GM19455 (cell line): ENCODE measurements at regions not wholly inside any gene's neighbourhood (a gene's known extent, or its start where the extent isn't known, plus 50 kb on each side); places are given as distances from the start of the nearest gene placed in this dataset.
"Not testable (repeated sequence)": the region's sequence is repeated elsewhere in the genome, so short reads cannot be mapped to it uniquely, and the experiment has no call there.

Experiments used
- ATAC-seq: cut with Tn5 transposase; IDR thresholded peaks from one replicate; pipeline ENCODE4 v1.9.1; 2021; ENCODE audit not compliant: unreplicated experiment

- no peak for ATAC-seq
Measured at GRCh38 chr11:42812960-42813359, 498.8 kb upstream of the API5 start.

GRCh38 chr11:42816471-42816870, 495.3 kb upstream of the API5 start:
- no peak for ATAC-seq

- no peak for ATAC-seq
Measured at GRCh38 chr11:42819126-42819525, 492.7 kb upstream of the API5 start.

- not testable (repeated sequence) for ATAC-seq
Measured at GRCh38 chr11:42822188-42822587, 489.6 kb upstream of the API5 start.

GRCh38 chr11:42823546-42823945, 488.2 kb upstream of the API5 start:
- no peak for ATAC-seq

- ATAC-seq = no peak
Measured at GRCh38 chr11:42824067-42824466, 487.7 kb upstream of the API5 start.

GRCh38 chr11:42825598-42825997, 486.2 kb upstream of the API5 start:
- ATAC-seq = no peak

GRCh38 chr11:42827845-42828244, 484.0 kb upstream of the API5 start:
- no peak for ATAC-seq

- no peak for ATAC-seq
Measured at GRCh38 chr11:42837994-42838393, 473.8 kb upstream of the API5 start.

GRCh38 chr11:42840176-42840829, 471.5 kb upstream of the API5 start:
- no peak for ATAC-seq

GRCh38 chr11:42840860-42841259, 470.9 kb upstream of the API5 start:
- ATAC-seq = no peak

- ATAC-seq = no peak
Measured at GRCh38 chr11:42841556-42841955, 470.2 kb upstream of the API5 start.

- ATAC-seq = no peak
Measured at GRCh38 chr11:42849362-42849761, 462.4 kb upstream of the API5 start.

GRCh38 chr11:42857344-42857743, 454.5 kb upstream of the API5 start:
- no peak for ATAC-seq

GRCh38 chr11:42870480-42870879, 441.3 kb upstream of the API5 start:
- ATAC-seq = no peak

GRCh38 chr11:42873800-42874405, 437.9 kb upstream of the API5 start:
- ATAC-seq = not testable (repeated sequence)

- ATAC-seq = not testable (repeated sequence)
Measured at GRCh38 chr11:42881335-42881734, 430.5 kb upstream of the API5 start.

GRCh38 chr11:42890773-42891172, 421.0 kb upstream of the API5 start:
- ATAC-seq = no peak

- no peak for ATAC-seq
Measured at GRCh38 chr11:42901084-42901483, 410.7 kb upstream of the API5 start.

GRCh38 chr11:42906226-42906625, 405.6 kb upstream of the API5 start:
- no peak for ATAC-seq

- no peak for ATAC-seq
Measured at GRCh38 chr11:42913731-42914130, 398.1 kb upstream of the API5 start.

GRCh38 chr11:42923651-42924050, 388.1 kb upstream of the API5 start:
- ATAC-seq = no peak

GRCh38 chr11:42925916-42926315, 385.9 kb upstream of the API5 start:
- ATAC-seq = no peak
